ENCODE measurements at regions not wholly inside any gene's neighbourhood (a gene's known extent, or its start where the extent isn't known, plus 50 kb on each side); places are given as distances from the start of the nearest gene placed in this dataset.
"Not testable (repeated sequence)": the region's sequence is repeated elsewhere in the genome, so short reads cannot be mapped to it uniquely, and the experiment has no call there.

- no peak for DNase-seq
Observed at GRCh38 chr13:109428146-109428545, 358.2 kb downstream of the IRS2 start.

GRCh38 chr13:109427695-109428094 lies 358.7 kb downstream of the IRS2 start:
- no peak for DNase-seq

DNA sequence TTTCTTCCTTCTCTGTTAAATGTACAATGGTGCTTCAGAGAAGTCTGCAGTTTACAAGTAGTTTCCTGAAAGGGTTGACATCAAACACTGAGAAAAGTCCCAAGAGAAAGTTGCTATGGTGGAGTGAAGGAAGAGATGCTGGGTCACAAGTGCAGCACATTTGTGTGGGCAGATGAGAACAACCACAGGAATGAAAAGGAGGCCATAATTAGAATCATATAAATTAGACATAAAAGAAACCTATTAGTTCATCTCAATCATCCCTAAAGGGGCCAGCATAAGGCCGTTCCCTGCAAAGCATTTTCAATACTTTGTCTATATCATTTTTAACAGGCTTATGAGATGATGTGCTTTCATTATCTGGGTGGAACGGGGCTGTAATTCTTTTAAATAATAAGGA lies 359.2 kb downstream of the IRS2 start:
- no peak for DNase-seq

DNA sequence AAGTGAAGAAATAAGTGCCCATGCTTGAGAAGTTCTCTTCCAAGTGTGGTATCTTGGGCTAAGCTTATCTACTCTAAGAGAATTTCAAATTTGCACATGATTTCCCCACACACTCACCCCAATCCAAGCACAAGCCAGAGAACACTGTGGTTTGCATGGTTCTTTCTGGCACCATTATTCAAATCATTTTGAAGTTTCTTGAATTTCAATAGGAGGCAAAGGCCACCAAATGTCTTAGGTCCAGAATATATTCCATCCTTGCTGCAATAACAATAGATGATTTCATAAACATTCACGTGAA lies 359.7 kb downstream of the IRS2 start:
- no peak for DNase-seq

DNA sequence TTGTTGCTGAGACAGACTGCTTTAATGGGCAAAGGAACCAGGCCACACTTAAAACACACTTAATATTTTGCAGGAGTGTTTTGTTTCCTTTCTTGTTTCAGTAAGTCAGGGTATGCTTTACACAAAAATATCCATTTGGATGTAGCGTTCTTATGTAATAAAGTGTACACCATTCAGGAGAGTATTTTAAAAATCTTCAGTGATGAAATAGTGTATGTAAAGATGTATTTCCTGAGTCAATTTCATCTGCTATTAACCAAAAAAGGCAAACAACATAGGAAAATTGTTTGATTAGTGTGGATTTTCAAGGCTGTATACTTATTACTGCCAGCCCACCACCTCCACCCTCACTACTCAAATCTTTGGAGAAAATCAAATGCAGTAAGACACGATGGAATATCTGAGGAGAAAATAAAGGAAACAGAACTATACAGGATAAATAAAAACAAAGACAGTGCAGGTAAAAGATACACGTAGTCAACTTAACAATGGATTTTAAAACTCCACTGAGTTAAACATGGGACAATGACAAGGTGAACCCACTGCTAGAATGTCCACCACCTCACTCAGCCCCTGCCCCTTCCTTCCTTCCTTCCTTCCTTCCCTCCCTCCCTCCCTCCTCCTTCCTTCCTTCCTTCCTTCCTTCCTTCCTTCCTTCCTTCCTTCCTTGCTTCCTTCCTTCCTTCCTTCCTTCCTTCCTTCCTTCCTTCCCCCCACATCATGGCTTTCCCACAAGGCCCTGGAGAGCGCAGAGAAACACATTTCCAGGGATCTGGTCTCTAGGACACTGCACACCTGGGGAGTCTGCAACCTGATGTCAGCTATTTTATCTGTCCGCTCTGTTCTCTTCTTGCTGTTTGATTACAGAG lies 360.3 kb downstream of the IRS2 start:
- DNase-seq: no peak

- no peak for DNase-seq
Observed at GRCh38 chr13:109422161-109422560, 364.2 kb downstream of the IRS2 start.

DNA sequence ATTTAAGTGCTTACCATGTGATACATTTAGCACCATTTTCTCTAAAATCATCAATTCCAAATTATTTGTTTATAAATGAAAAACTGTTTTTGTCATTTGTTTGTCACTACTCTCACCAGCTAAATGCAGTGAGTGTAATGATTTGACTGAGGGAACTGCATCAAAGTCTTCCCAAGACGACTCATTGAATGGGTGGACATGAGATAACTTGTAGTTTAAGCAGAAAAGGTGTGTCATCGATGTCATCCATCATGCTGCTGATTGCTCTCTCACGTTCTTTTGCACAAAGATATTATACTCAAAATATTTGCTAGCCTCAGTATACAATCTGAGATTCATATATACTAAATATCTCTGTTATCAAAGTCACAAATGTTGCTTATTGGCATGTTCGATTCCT lies 366.5 kb downstream of the IRS2 start:
- DNase-seq: no peak

GRCh38 chr13:109418111-109418510 lies 368.3 kb downstream of the IRS2 start:
- no peak for DNase-seq

DNA sequence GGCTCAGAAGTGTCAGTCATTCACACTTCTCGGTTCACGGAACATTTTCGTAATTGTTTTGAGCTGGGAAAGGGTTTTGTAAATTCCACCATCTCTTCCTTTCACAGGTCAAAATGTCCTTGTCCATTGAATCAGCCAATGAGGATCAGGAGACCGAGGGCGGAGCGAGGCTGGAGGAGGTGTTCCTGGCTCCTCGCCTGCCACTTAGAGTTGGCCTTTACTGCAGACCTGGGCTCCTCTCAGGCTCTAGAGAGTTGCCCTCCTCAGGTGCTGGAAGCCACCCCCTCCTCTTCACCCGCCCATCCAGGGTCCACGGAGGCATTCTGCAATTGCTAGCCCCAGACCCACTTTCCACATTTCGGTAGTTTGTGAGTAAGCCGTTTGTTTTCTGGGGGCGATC lies 370.4 kb downstream of the IRS2 start:
- DNase-seq: no peak

DNA sequence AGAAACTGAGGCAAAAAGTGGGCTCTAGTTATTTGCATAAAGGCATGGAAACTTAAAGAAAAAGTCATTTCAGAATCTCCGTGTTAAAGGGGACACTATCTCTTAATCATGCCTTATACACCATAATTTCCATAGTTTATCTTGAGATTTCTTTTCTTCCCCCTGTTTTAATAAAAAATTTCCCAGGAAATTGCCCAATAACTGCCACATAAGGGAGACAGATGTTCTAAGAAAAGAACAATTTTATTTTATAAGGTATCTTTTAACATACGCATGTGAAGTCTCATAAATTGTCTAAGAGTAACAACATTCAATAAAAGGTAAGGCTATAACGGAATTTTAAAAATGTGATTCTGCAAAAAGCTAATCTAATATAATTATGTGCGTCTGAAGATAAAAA lies 371.3 kb downstream of the IRS2 start:
- DNase-seq: no peak

DNA sequence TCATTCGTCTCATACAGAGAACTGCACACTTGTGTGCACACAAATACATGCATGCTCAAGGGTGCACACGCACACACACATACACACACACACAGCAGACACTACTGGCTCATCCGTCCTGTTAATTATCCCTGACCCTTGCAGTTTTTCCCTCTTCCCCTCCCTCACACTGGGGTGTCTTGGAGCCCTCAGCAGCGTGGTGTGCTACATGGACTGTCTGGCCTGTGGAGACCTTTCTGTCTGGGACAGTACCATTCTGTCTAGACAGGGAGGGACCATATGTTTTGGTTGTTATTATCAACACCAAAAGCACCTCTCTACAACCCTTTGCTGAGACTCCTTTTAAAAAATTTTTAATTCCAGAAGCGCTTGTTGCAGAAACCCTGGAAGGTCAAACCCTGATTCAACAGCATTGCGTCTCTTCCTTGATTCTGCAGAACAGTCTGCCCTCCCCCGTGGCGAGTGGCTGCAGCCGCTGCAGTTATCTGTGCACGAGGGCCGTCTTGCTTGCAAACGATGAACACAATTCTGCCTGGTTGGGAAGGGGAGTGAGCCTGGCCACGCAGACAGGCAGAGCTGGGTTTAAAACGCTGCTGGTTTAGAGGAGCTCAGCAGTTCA lies 374.0 kb downstream of the IRS2 start:
- peak; percentile 26 for DNase-seq

GRCh38 chr13:109410868-109411267 lies 375.5 kb downstream of the IRS2 start:
- DNase-seq: no peak

GRCh38 chr13:109408591-109409382 lies 377.6 kb downstream of the IRS2 start:
- no peak for DNase-seq

GRCh38 chr13:109406376-109406992 lies 379.9 kb downstream of the IRS2 start:
- no peak for DNase-seq

- no peak for DNase-seq
Observed at GRCh38 chr13:109403012-109403421, 383.4 kb downstream of the IRS2 start.

DNA sequence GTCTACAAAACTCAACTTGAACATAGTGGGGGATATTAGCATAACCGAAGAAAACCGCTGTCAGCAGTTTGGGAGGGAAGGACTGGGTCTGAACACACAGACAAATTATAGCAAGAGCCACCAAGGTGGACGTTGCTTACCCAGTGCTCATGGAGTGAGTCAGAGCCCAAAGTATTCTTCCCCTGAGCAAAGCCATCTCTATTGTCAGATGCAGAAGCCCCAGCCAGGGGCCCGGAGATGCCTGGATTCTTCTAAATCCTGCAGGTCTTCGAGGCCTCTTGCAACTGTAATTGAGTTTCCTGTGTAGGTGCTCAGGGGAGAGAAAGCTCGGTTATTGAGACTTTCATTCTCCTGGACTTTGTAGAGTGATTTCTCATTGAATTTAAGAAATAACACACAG lies 384.5 kb downstream of the IRS2 start:
- DNase-seq: no peak

DNA sequence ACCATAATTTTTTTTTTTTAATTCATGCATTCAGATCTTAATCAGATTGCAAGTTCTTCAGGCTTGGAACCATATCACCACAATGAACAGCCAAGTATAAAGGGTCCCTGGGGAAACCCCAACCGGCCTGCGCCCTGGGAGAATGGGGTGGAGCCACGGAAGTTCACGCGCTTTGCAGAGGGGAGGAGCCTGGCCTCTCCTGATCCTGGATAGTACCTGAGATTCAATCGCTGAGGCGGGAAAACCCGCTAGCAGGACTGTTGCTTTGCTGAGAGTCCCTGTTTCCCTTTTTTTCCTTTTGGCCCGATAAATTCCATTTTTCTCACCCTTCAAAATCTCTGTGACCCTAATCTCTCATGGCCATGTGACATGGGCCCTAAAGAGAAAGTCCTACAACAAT lies 385.1 kb downstream of the IRS2 start:
- DNase-seq: no peak

GRCh38 chr13:109400624-109401257 lies 385.6 kb downstream of the IRS2 start:
- peak; percentile 47 for DNase-seq

DNA sequence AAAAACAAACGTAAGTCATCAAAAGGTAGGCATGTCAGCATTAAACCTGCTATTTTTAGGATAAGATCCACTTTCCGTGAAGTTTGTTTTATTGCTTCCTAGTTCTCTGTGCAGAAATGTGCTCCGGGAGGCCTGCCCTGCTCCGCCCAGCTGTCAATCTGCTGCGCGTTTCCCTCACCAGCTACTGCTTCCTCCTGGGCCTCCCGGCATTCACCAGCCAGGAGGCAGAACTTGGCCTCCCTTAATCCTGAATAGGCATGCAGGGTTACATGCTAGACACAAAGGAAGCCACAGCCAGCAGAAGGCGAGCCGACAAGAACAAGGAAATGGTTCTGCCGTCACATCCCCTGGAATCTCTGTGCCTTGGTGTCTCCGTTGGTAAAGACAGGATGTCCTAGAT lies 386.2 kb downstream of the IRS2 start:
- DNase-seq: peak; percentile 47

DNA sequence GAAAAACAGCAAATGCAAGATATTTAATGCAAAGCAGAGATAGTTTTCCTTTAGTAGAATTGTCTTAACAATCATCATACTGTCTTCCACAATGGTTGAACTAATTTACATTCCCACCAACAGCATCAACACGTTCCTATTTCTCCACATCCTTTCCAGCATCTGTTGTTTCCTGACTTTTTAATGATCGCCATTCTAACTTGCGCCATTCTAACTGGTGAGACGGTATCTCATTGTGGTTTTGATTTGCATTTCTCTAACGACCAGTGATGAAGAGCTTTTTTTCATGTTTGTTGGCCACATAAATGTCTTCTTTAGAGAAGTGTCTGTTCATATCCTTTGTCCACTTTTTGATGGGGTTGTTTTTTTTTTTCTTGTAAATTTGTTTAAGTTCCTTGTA lies 388.3 kb downstream of the IRS2 start:
- not testable (repeated sequence) for DNase-seq

DNA sequence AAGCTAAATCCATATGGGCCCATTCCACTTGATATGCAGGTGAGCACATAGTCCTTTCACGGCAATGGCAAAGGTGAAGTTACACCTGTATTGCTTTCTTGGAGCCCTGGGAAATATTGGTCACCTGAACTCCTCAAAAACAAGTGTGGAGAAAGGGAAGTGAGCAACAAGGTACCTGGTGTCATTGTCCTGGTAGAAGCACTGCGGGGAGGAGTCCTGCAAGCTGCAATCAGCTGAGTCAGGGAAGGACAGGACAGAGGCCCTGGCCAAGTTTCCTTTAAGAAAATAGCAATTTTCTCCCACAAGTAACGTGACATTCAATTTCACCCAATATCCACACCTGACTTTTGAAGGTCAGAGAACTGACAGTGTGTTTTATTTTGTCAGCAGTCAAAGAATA lies 389.1 kb downstream of the IRS2 start:
- DNase-seq: no peak

- no peak for DNase-seq
Observed at GRCh38 chr13:109396266-109396665, 390.1 kb downstream of the IRS2 start.

- no peak for DNase-seq
Observed at GRCh38 chr13:109395014-109395413, 391.4 kb downstream of the IRS2 start.

Data from midbrain (tissue), 1 donor.